HG03064 (cell line): ENCODE measurements at regions not wholly inside any gene's neighbourhood (a gene's known extent, or its start where the extent isn't known, plus 50 kb on each side); places are given as distances from the start of the nearest gene placed in this dataset.
A peak's percentile ranks its signal among the peaks of the same experiment; 100 is the strongest.

Experiments used
- ATAC-seq: cut with Tn5 transposase; IDR thresholded peaks from one replicate; pipeline ENCODE4 v1.9.1; 2021; ENCODE audit warnings: low read depth; ENCODE audit not compliant: unreplicated experiment

DNA sequence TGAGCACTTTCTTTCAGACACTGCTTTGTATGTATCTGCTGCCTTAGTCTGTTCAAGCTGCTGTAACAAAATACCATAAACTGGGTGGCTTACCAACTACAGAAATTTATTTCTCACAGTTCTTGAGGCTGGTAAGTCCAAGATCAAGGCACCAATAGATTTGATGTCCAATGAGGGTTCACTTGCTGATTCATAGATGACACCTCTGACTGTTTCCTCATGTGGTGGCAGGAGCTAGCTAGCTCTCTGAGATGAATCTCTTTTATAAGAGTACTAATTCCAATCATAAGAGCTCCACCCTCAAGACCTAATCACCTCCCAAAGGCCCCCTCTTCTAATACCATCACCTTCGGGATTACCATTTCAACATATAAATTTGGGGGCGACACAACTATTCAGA, 76.6 kb upstream of the ADO start:
- no peak for ATAC-seq

DNA sequence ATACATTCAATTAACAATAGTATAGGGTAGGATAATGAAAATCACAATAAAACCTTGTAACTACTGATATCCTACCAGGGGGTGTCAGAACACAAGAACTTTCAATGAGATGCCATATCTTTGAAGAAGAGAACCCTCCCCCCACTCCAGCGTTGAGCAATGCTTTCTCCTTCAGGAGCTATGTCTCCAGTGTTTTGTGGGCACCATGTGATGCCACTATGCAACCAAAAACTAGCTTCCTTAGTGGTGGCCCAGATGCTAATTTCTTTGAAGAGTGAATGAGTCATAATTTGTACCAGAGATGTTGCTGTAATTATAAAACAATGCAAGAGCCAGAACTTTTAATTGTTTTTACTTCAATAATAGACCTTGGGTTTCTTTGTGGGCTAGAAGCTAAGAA, 76.0 kb upstream of the ADO start:
- ATAC-seq: no peak

DNA sequence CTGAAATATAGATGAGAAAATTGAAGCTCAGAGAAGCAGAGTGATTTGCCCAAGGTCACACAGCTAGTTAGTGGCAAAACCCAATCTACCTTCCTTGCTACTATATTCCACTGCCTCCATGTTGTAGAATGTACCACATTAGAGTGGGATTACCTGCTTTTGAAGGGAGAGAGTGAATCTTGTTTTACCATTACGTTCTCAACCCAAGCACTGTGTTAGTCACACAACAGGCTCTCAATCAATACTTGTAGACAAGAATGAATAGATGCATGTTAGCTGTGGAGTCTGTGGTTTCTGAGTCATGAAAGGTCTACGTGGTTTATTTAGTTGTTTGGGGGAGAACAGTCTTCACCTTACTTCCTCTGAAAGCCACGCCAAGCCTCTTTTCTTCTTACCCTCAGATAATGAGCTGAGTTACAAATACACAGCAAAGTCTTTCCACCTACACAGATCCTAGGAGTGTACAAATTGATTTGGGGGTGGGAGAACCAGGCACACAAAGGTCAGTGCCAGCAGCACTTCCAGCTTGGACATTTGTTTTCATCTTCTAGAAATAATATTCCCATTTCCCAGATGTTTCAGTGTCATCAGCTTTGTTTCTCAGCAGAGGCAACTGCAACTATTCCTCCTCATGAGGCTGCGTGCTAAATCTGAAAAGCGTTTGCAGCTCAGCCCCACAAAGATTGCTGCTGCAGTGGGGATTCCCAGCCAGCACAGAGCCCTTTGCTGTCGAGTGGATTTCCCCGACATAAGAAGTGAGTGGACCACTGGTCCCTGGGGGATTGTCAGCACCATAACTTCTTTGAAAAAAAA, 71.5 kb upstream of the ADO start:
- peak; percentile 68 for ATAC-seq

GRCh38 chr10:62733654-62734293, 70.7 kb upstream of the ADO start:
- no peak for ATAC-seq

GRCh38 chr10:62734781-62735463, 69.6 kb upstream of the ADO start:
- ATAC-seq: no peak

DNA sequence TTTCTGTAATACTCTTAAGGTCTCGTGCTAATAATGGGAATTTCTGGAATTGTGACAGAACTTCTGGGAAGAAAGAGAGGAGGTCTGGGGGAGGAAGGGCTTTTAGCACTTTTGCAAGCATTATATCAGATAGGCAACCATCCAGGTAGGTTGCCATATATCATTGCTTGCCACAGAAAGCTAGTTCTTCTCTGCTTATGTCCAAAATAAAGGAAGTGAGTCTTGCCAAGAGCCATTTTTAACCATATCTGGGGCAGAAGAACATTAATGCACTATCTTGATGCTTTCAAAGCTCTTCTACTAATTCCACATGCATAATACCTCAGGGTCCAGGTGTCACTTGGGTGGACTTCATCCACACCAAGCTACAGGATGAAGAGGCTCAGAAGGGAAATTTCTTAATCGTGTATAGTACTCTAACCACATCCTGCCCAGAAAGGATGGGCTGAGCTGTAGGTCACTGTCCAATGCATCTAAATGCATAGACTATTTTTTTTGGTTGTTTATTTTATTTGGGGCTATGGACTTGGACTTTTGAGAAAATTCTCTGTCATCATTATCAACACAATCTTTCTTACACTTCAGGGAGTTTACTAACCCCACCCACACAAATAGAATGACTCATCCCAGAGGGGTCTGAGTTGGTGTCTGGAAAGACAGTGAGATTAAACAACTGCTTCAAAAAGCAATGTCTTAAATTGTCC, 68.9 kb upstream of the ADO start:
- peak; percentile 60 for ATAC-seq

DNA sequence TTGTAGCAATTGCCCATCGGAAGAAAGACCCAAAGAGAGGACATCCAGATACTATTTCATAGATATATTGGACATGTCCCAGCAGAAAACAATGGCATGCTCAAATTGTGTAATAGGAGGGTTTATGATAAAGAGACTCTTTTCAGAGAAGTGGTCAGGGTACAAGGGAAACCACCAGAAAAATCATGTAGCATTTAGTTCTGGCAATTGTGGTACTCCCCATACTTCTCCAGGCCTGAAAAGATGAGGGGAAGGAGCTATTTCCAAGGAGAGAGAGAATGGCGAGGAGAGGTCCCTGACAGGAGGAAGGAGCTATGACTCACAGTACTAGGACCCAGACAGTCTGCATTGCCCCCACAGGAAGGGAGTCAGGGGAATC, 68.4 kb upstream of the ADO start:
- no peak for ATAC-seq

DNA sequence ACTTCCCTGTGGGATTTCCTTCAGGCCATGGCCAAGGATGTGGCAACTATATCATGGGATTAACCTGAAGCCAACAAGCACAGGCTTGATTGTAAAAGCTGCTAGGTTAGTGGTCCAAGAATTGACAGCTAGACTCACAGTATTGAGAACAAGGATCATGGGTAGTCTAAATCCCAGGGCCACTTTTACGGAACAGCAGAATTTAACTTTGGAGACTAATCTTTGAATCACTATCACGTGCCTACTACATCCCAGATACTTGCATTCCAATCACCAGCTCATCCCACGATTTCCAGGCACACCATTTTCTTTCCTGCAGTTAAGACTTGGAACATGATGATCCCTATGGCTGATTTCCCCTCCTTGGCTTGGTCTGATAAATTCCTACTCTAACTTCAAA, 65.6 kb upstream of the ADO start:
- ATAC-seq: no peak

- ATAC-seq: no peak
These were observed 63.4 kb upstream of the ADO start for GRCh38 chr10:62740885-62741745.

GRCh38 chr10:62741996-62742395, 62.5 kb upstream of the ADO start:
- no peak for ATAC-seq

GRCh38 chr10:62742536-62743061, 61.9 kb upstream of the ADO start:
- ATAC-seq: no peak

GRCh38 chr10:62744136-62744535, 60.4 kb upstream of the ADO start:
- ATAC-seq: no peak

GRCh38 chr10:62745581-62745980, 58.9 kb upstream of the ADO start:
- no peak for ATAC-seq

DNA sequence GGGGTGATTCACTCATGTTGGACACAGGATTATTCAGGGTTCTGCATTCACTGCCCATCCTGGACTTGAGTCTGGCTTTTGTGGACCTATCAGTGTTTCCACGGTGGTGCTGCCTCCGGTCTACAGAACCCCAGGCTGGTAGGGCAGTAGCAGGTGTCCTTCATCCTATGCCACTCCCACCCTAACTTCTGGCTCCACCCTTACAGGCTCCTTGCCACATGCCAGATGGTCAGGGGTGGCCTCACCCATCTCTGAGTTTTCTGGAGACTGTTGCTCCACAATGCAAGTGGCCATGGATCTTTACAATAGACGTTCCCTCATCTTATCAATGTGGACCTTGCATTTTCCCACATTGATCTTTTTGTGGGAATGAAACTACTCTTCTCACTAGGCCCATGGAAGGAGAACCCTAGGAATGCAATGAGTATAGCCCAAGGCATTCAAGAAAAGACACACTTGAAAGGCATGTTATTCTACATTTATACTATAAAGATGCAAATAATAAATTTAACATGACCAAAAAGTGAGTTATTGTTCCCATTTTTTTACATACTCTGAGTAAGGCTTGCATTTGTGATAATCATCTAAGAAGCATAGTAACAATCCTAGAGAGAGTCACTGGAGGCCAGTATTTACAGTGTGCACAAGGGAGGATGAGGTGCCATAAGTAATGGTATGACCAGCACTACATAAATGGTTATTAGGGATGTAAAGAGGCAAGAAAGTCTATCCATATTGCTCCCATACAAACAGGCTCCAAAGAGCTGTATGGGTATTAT, 57.4 kb upstream of the ADO start:
- ATAC-seq: no peak

DNA sequence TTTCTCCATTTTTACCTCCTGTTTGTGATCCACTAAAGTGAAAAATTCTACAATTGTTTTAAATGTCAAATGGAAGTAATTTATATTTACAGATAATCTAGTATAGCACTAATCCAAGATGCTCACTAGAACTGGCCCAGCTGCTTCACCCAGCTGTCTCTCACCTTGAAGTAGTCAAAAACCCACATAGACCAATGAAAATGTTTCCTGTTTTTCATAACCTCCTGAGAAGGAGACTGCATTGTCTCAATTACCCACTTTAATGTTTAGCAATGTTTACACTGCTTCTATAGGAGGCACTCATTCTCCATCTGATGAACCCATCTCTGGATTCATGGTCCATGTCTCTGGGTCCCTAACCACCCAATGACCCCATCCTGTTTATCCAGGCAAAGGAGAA, 56.1 kb upstream of the ADO start:
- ATAC-seq: no peak

GRCh38 chr10:62749093-62749683, 55.3 kb upstream of the ADO start:
- ATAC-seq: no peak
